ENCODE measurements at regions not wholly inside any gene's neighbourhood (a gene's known extent, or its start where the extent isn't known, plus 50 kb on each side); places are given as distances from the start of the nearest gene placed in this dataset.

GRCh38 chr3:150074277-150074676 is 103.6 kb upstream of the PFN2 start:
- Histone ChIP-seq H3K27ac (ENCODE audit: low read length) (no peak overlapping the region), H3K4me3 (ENCODE audit: low read length) (no peak overlapping the region), H3K36me3 (ENCODE audit: control insufficient read depth, insufficient read depth, low read length) (no peaks in the 10 kb centered on the region), H3K4me1 (ENCODE audit: control insufficient read depth, insufficient read depth, low read length) (no peaks in the 10 kb centered on the region), H3K27me3 (ENCODE audit: control insufficient read depth, insufficient read depth, low read length) (peaks cover 2% of the 10 kb centered on the region), H3K9me3 (ENCODE audit: control insufficient read depth, insufficient read depth, low read length) (no peaks in the 10 kb centered on the region)
- Mint-ChIP-seq H3K27me3 (ENCODE audit: low read depth in 2 of 2) (peaks cover 19 to 30% of the 10 kb centered on the region in 2 donors), H3K4me1 (no peaks in the 10 kb centered on the region), H3K4me3 (no peak overlapping the region), H3K9me3 (no peaks in the 10 kb centered on the region), H3K36me3 (no peaks in the 10 kb centered on the region), H3K27ac (no peak overlapping the region)
- intact Hi-C loops (cut with micrococcal nuclease) = no loop called here
- TF ChIP-seq CTCF (IDR thresholded peaks at IDR 0.05) = no peak
- no peak for ATAC-seq
- 100% methylated on average over 2 of the region's 3 CpGs for WGBS (ENCODE audit: insufficient coverage)
- DNase-seq = no peak

- no peaks in the 10 kb centered on the region for H3K4me1 ChIP-seq (ENCODE audit: control insufficient read depth, insufficient read depth, low read length)
- Mint-ChIP-seq H3K4me1 (no peaks in the 10 kb centered on the region), H3K4me3 (no peak overlapping the region), H3K27ac (no peak overlapping the region), H3K9me3 (no peaks in the 10 kb centered on the region), H3K27me3 (ENCODE audit: low read depth in 2 of 2) (peaks cover 20 to 32% of the 10 kb centered on the region in 2 donors), H3K36me3 (no peaks in the 10 kb centered on the region)
- H3K27ac ChIP-seq (ENCODE audit: low read length) = no peak overlapping the region
- DNase-seq (no peak), ATAC-seq (no peak)
- TF ChIP-seq CTCF (IDR thresholded peaks at IDR 0.05) = no peak
- no peak overlapping the region for H3K4me3 ChIP-seq (ENCODE audit: low read length)
- WGBS (ENCODE audit: insufficient coverage) = 94% methylated on average over 1 of the region's 1 CpG
- H3K27me3 ChIP-seq (ENCODE audit: control insufficient read depth, insufficient read depth, low read length) = peaks cover 2% of the 10 kb centered on the region
- H3K9me3 ChIP-seq (ENCODE audit: control insufficient read depth, insufficient read depth, low read length) = no peaks in the 10 kb centered on the region
- intact Hi-C loops (cut with micrococcal nuclease) = no loop called here
- no peaks in the 10 kb centered on the region for H3K36me3 ChIP-seq (ENCODE audit: control insufficient read depth, insufficient read depth, low read length)
These were observed 102.8 kb upstream of the PFN2 start for GRCh38 chr3:150073513-150073912.

GRCh38 chr3:150073031-150073430 is 102.3 kb upstream of the PFN2 start:
- H3K27ac ChIP-seq (ENCODE audit: low read length) = no peak overlapping the region
- intact Hi-C loops (cut with micrococcal nuclease) = no loop called here
- Mint-ChIP-seq H3K4me3 (no peak overlapping the region), H3K9me3 (no peaks in the 10 kb centered on the region), H3K27ac (no peak overlapping the region), H3K27me3 (ENCODE audit: low read depth in 2 of 2) (peaks cover 21 to 32% of the 10 kb centered on the region in 2 donors), H3K36me3 (no peaks in the 10 kb centered on the region), H3K4me1 (no peaks in the 10 kb centered on the region)
- TF ChIP-seq CTCF (IDR thresholded peaks at IDR 0.05) = no peak
- no peaks in the 10 kb centered on the region for H3K9me3 ChIP-seq (ENCODE audit: control insufficient read depth, insufficient read depth, low read length)
- ATAC-seq = no peak
- no peak for DNase-seq
- WGBS (ENCODE audit: insufficient coverage) = 86% methylated on average over 2 of the region's 2 CpGs
- no peaks in the 10 kb centered on the region for H3K4me1 ChIP-seq (ENCODE audit: control insufficient read depth, insufficient read depth, low read length)
- peaks cover 2% of the 10 kb centered on the region for H3K27me3 ChIP-seq (ENCODE audit: control insufficient read depth, insufficient read depth, low read length)
- no peak overlapping the region for H3K4me3 ChIP-seq (ENCODE audit: low read length)
- no peaks in the 10 kb centered on the region for H3K36me3 ChIP-seq (ENCODE audit: control insufficient read depth, insufficient read depth, low read length)

DNA sequence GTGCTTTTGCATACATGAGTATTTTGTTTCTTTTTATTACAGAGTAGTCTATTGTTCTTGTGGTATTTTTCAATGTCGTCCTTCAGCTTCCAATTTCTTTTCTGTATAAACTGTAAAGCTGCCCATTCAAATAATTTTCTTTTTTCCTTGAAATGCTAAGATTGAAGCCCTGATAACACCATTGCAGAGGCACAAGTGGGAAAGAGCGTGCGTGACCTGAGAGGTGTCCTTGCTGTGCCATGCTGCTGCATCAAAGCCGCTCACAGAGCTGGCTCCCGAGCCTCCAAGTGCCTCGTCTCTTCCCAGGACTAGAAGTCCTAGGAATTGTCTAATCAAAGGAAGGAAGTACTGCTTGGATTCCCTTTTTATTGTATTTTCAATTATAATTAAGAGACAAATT is 101.9 kb upstream of the PFN2 start:
- WGBS (ENCODE audit: insufficient coverage) = 93% methylated on average over 6 of the region's 6 CpGs
- ATAC-seq (no peak), DNase-seq (no peak)
- TF ChIP-seq CTCF (IDR thresholded peaks at IDR 0.05) = no peak
- H3K27ac ChIP-seq (ENCODE audit: low read length) = no peak overlapping the region
- H3K27ac Mint-ChIP-seq = no peak overlapping the region
- no peaks in the 10 kb centered on the region for H3K36me3 ChIP-seq (ENCODE audit: control insufficient read depth, insufficient read depth, low read length)
- no peaks in the 10 kb centered on the region for H3K36me3 Mint-ChIP-seq
- peaks cover 2% of the 10 kb centered on the region for H3K27me3 ChIP-seq (ENCODE audit: control insufficient read depth, insufficient read depth, low read length)
- no peak overlapping the region for H3K4me3 ChIP-seq (ENCODE audit: low read length)
- no peaks in the 10 kb centered on the region for H3K4me1 Mint-ChIP-seq
- intact Hi-C loops (cut with micrococcal nuclease) = no loop called here
- no peaks in the 10 kb centered on the region for H3K4me1 ChIP-seq (ENCODE audit: control insufficient read depth, insufficient read depth, low read length)
- H3K4me3 Mint-ChIP-seq = no peak overlapping the region
- H3K27me3 Mint-ChIP-seq (ENCODE audit: low read depth in 2 of 2) = peaks cover 25 to 36% of the 10 kb centered on the region in 2 donors
- H3K9me3 ChIP-seq (ENCODE audit: control insufficient read depth, insufficient read depth, low read length) = no peaks in the 10 kb centered on the region
- H3K9me3 Mint-ChIP-seq = no peaks in the 10 kb centered on the region

All from natural killer cell (primary cell).